HEK293 (cell line): ENCODE measurements at regions not wholly inside any gene's neighbourhood (a gene's known extent, or its start where the extent isn't known, plus 50 kb on each side); places are given as distances from the start of the nearest gene placed in this dataset.

ENCODE experiments used
- CTCF ChIA-PET: fragments of 350-600 bp; formaldehyde crosslinking; extraction: SDS; loops from one replicate; lab custom pipeline; 2021; ENCODE audit warnings: antibody characterized with exemption; lab: Yijun Ruan, JAX
- POLR2A ChIA-PET: fragments of 300-600 bp; formaldehyde crosslinking; extraction: SDS; loops from one replicate; lab custom pipeline; 2020; ENCODE audit warnings: antibody characterized with exemption, inconsistent platforms; lab: Yijun Ruan, JAX
- H3K27ac ChIP-seq: fragments of 200-500 bp; sonication (Bioruptor generic); 2 replicates; pipeline ENCODE4 v1.5.1; 2014; ENCODE audit warnings: low read depth, low read length, control low read depth, inconsistent platforms; ENCODE audit errors: extremely low read depth
- H3K36me3 ChIP-seq, 2 experiments: fragments of 200-500 bp in 1 of 2; sonication (Bioruptor generic) in 1 of 2; 1 replicate in 1 of 2; 2 replicates in 1 of 2; pipeline ENCODE4 v1.5.1; 2014 to 2017; ENCODE audit warnings: inconsistent platforms in 2 of 2, low read length in 2 of 2; ENCODE audit not compliant: control insufficient read depth in 2 of 2, insufficient read depth in 1 of 2
- H3K4me1 ChIP-seq: fragments of 200-500 bp; sonication (Bioruptor generic); 2 replicates; pipeline ENCODE4 v1.5.1; 2014; ENCODE audit warnings: mild to moderate bottlenecking, low read length, inconsistent platforms; ENCODE audit not compliant: control insufficient read depth, insufficient read depth
- H3K4me3 ChIP-seq: 2 replicates; pipeline ENCODE4 v1.5.1; 2011; ENCODE audit warnings: low read depth, mild to moderate bottlenecking, control low read depth, low read length, moderate library complexity
- H3K9me3 ChIP-seq: fragments of 200-500 bp; sonication (Bioruptor generic); 2 replicates; pipeline ENCODE4 v1.5.1; 2014; ENCODE audit warnings: low read depth, low read length, inconsistent platforms; ENCODE audit not compliant: control insufficient read depth, insufficient read depth
- FEZF1 ChIP-seq: fragments of 450-650 bp; formaldehyde crosslinking; IDR thresholded peaks from 2 replicates; pipeline ENCODE4 v1.5.1; 2016; ENCODE audit warnings: missing biosample characterization, missing genetic modification characterization
- GLI2 ChIP-seq: fragments of 450-650 bp; formaldehyde crosslinking; IDR thresholded peaks from 2 replicates; pipeline ENCODE4; 2017; ENCODE audit warnings: missing biosample characterization, missing genetic modification characterization, low read depth, borderline replicate concordance
- KLF10 ChIP-seq: fragments of 450-650 bp; IDR thresholded peaks from 2 replicates; pipeline ENCODE4 v1.5.1; 2018; ENCODE audit warnings: missing biosample characterization, mild to moderate bottlenecking, missing genetic modification characterization
- TSHZ1 ChIP-seq: fragments of 450-650 bp; formaldehyde crosslinking; IDR thresholded peaks from 2 replicates; pipeline ENCODE4 v1.5.1; 2016; ENCODE audit warnings: missing biosample characterization, missing genetic modification characterization, borderline replicate concordance
- WT1 ChIP-seq: fragments of 450-650 bp; formaldehyde crosslinking; IDR thresholded peaks from 2 replicates; pipeline ENCODE4 v1.5.1; 2016; ENCODE audit warnings: missing biosample characterization, missing genetic modification characterization
- ZBTB10 ChIP-seq: fragments of 450-650 bp; formaldehyde crosslinking; IDR thresholded peaks from 2 replicates; pipeline ENCODE4 v1.5.1; 2016; ENCODE audit warnings: missing biosample characterization, missing genetic modification characterization
- ZNF18 ChIP-seq: fragments of 450-650 bp; formaldehyde crosslinking; IDR thresholded peaks from 2 replicates; pipeline ENCODE4 v1.5.1; 2016; ENCODE audit warnings: missing biosample characterization, missing genetic modification characterization
- ZNF26 ChIP-seq: fragments of 450-650 bp; formaldehyde crosslinking; IDR thresholded peaks from 2 replicates; pipeline ENCODE4 v1.5.1; 2016; ENCODE audit warnings: missing biosample characterization, missing genetic modification characterization
- ZNF292 ChIP-seq: fragments of 450-650 bp; formaldehyde crosslinking; IDR thresholded peaks from 2 replicates; pipeline ENCODE4 v1.5.1; 2016; ENCODE audit warnings: low read depth, missing biosample characterization, missing genetic modification characterization, borderline replicate concordance
- ZNF518A ChIP-seq: fragments of 450-650 bp; formaldehyde crosslinking; conservative IDR thresholded peaks from 2 replicates; pipeline ENCODE4 v1.5.1; 2016; ENCODE audit warnings: low read depth, missing biosample characterization, missing genetic modification characterization
- ZNF561 ChIP-seq: fragments of 450-650 bp; IDR thresholded peaks from 2 replicates; pipeline ENCODE4 v1.5.1; 2018; ENCODE audit warnings: missing biosample characterization, missing genetic modification characterization, borderline replicate concordance
- ZNF610 ChIP-seq: fragments of 450-650 bp; formaldehyde crosslinking; IDR thresholded peaks from 2 replicates; pipeline ENCODE4 v1.5.1; 2016; ENCODE audit warnings: missing biosample characterization, missing genetic modification characterization, borderline replicate concordance
- ZNF654 ChIP-seq: fragments of 450-650 bp; formaldehyde crosslinking; IDR thresholded peaks from 2 replicates; pipeline ENCODE4 v1.5.1; 2016; ENCODE audit warnings: low read depth, missing biosample characterization, missing genetic modification characterization
- ZNF664 ChIP-seq: fragments of 450-650 bp; formaldehyde crosslinking; IDR thresholded peaks from 2 replicates; pipeline ENCODE4 v1.5.1; 2016; ENCODE audit warnings: missing biosample characterization, missing genetic modification characterization

GRCh38 chr14:76264384-76264783 is 111.6 kb upstream of the ESRRB start:
- no peak for TF ChIP-seq ZNF18 (tag by site-specific recombination)
- TF ChIP-seq ZNF664: no peak
- no peak for TF ChIP-seq ZBTB10 (tag by site-specific recombination)
- no peak for TF ChIP-seq ZNF610 (tag by site-specific recombination)
- no peak for TF ChIP-seq ZNF292 (tag by site-specific recombination)
- no peak for TF ChIP-seq KLF10 (tag by site-specific recombination)
- no peak for TF ChIP-seq ZNF26 (tag by site-specific recombination)
- TF ChIP-seq ZNF561 (tag by site-specific recombination): no peak
- CTCF ChIA-PET: no interaction called here
- no peaks in the 10 kb centered on the region for H3K36me3 ChIP-seq
- H3K9me3 ChIP-seq: no peaks in the 10 kb centered on the region
- POLR2A ChIA-PET: no interaction called here
- H3K4me3 ChIP-seq: no peak overlapping the region
- no peaks in the 10 kb centered on the region for H3K4me1 ChIP-seq
- no peak overlapping the region for H3K27ac ChIP-seq

- no peaks in the 10 kb centered on the region for H3K9me3 ChIP-seq
- H3K36me3 ChIP-seq: no peaks in the 10 kb centered on the region
- no peaks in the 10 kb centered on the region for H3K4me1 ChIP-seq
- CTCF ChIA-PET: interaction anchor here (0.6 kb wide), 1 partner anchor 206 kb away, joined by 6 read pairs; no protein-coding TSS in a partner anchor
- no peak overlapping the region for H3K4me3 ChIP-seq
- POLR2A ChIA-PET: no interaction called here
- H3K27ac ChIP-seq: no peak overlapping the region
- TF ChIP-seq GLI2 (no peak), WT1 (no peak), FEZF1 (tag by site-specific recombination) (no peak), ZNF518A (tag by site-specific recombination) (no peak), ZNF654 (no peak), TSHZ1 (no peak)
Observed at GRCh38 chr14:76267322-76268046, 108.5 kb upstream of the ESRRB start.
